NB4 (cell line): ENCODE measurements at regions not wholly inside any gene's neighbourhood (a gene's known extent, or its start where the extent isn't known, plus 50 kb on each side); places are given as distances from the start of the nearest gene placed in this dataset.
A peak's percentile ranks its signal among the peaks of the same experiment; 100 is the strongest.

Source experiments
- MAX ChIP-seq: IDR thresholded peaks from 2 replicates; pipeline ENCODE4 v1.6.1; 2011; ENCODE audit warnings: low read depth, low read length
- MYC ChIP-seq: IDR thresholded peaks from 2 replicates; pipeline ENCODE4 v1.6.1; 2011; ENCODE audit warnings: low read depth, low read length
- POLR2A ChIP-seq: IDR thresholded peaks from 2 replicates; pipeline ENCODE4 v1.6.1; 2011; ENCODE audit warnings: mild to moderate bottlenecking; ENCODE audit not compliant: insufficient read length; ENCODE audit errors: extremely low read depth
- TF ChIP-seq, protein P1 (sequence below): IDR thresholded peaks from one replicate; pipeline ENCODE4 v1.5.1; 2012; ENCODE audit warnings: low read depth, low read length

DNA sequence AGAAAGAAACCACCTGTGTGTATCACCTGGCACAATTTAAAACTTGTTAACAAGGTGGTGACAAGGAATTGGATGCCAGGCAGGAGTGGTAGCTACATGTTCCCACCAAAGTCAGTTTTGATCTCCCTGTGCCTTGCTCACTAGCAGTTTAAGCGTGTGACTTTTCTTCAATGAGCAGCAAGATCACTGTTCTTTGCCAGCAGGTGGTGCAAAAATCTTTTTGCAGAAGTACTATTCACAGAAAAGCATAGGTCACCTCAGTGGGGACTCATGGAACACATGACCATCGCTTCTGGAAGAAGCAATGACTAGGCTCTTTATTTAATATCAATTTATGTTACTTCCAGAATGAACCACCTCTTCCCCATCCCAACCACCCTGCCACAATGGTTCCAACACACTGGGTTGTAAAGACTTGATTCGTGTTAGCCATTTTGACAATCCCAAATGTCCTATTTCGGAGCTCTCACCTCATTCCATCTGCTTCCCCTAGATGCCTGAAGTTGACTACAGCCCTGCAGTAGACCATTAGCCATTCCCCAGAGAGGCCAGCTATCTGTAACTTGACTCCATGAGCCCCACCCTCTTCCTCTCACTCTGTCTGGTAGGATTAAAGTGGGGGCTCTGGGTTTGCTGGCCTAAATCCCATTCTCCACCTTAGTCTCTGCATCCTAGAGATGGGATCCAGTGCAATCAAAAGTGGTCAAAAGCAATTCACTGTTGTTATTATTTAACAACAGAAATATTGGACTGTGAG, 59.1 kb upstream of the TNFRSF19 start:
- TF ChIP-seq, protein P1, sequence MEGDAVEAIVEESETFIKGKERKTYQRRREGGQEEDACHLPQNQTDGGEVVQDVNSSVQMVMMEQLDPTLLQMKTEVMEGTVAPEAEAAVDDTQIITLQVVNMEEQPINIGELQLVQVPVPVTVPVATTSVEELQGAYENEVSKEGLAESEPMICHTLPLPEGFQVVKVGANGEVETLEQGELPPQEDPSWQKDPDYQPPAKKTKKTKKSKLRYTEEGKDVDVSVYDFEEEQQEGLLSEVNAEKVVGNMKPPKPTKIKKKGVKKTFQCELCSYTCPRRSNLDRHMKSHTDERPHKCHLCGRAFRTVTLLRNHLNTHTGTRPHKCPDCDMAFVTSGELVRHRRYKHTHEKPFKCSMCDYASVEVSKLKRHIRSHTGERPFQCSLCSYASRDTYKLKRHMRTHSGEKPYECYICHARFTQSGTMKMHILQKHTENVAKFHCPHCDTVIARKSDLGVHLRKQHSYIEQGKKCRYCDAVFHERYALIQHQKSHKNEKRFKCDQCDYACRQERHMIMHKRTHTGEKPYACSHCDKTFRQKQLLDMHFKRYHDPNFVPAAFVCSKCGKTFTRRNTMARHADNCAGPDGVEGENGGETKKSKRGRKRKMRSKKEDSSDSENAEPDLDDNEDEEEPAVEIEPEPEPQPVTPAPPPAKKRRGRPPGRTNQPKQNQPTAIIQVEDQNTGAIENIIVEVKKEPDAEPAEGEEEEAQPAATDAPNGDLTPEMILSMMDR, result peak; percentile 40
- TF ChIP-seq MAX, result peak; percentile 66
- no peak for TF ChIP-seq POLR2A
- no peak; the same call in 1 of the 2 replicates for TF ChIP-seq MYC
